22Rv1 (cell line): ENCODE measurements at regions not wholly inside any gene's neighbourhood (a gene's known extent, or its start where the extent isn't known, plus 50 kb on each side); places are given as distances from the start of the nearest gene placed in this dataset.

ENCODE experiments used
- H3K27ac ChIP-seq: fragments of 450-650 bp; 2 replicates; pipeline ENCODE4 v1.5.1; 2017
- CTCF ChIP-seq: fragments of 450-650 bp; IDR thresholded peaks from 2 replicates; pipeline ENCODE4 v1.5.1; 2017; ENCODE audit warnings: mild to moderate bottlenecking
- ZFX ChIP-seq: fragments of 450-650 bp; IDR thresholded peaks from 2 replicates; pipeline ENCODE4 v1.6.1; 2017; ENCODE audit warnings: antibody characterized with exemption, borderline replicate concordance

- no peak for TF ChIP-seq ZFX
- TF ChIP-seq CTCF: no peak
- no peak overlapping the region for H3K27ac ChIP-seq
These were observed 238.2 kb downstream of the TUSC7 start for GRCh38 chr3:116947809-116948208.

GRCh38 chr3:116950301-116951055 is 240.9 kb downstream of the TUSC7 start:
- no peak overlapping the region for H3K27ac ChIP-seq
- TF ChIP-seq ZFX (no peak), CTCF (no peak)

GRCh38 chr3:116951610-116952009 is 242.0 kb downstream of the TUSC7 start:
- no peak overlapping the region for H3K27ac ChIP-seq
- no peak for TF ChIP-seq ZFX
- no peak for TF ChIP-seq CTCF

GRCh38 chr3:116958291-116958690 is 248.7 kb downstream of the TUSC7 start:
- no peak overlapping the region for H3K27ac ChIP-seq
- TF ChIP-seq ZFX (no peak), CTCF (no peak)

- no peak overlapping the region for H3K27ac ChIP-seq
- TF ChIP-seq ZFX: no peak
- no peak for TF ChIP-seq CTCF
These were observed 251.5 kb downstream of the TUSC7 start for GRCh38 chr3:116961106-116961505.

- no peak for TF ChIP-seq CTCF
- no peak for TF ChIP-seq ZFX
- no peak overlapping the region for H3K27ac ChIP-seq
These were observed 254.2 kb downstream of the TUSC7 start for GRCh38 chr3:116963802-116964201.

- no peak for TF ChIP-seq CTCF
- TF ChIP-seq ZFX: no peak
These were observed 257.1 kb downstream of the TUSC7 start for GRCh38 chr3:116966649-116967048.

More at GRCh38 chr3:116966649-116967048, 257.1 kb downstream of the TUSC7 start:
- H3K27ac ChIP-seq: no peak overlapping the region
